ENCODE measurements at regions not wholly inside any gene's neighbourhood (a gene's known extent, or its start where the extent isn't known, plus 50 kb on each side); places are given as distances from the start of the nearest gene placed in this dataset.
"Not testable (repeated sequence)": the region's sequence is repeated elsewhere in the genome, so short reads cannot be mapped to it uniquely, and the experiment has no call there.

DNA sequence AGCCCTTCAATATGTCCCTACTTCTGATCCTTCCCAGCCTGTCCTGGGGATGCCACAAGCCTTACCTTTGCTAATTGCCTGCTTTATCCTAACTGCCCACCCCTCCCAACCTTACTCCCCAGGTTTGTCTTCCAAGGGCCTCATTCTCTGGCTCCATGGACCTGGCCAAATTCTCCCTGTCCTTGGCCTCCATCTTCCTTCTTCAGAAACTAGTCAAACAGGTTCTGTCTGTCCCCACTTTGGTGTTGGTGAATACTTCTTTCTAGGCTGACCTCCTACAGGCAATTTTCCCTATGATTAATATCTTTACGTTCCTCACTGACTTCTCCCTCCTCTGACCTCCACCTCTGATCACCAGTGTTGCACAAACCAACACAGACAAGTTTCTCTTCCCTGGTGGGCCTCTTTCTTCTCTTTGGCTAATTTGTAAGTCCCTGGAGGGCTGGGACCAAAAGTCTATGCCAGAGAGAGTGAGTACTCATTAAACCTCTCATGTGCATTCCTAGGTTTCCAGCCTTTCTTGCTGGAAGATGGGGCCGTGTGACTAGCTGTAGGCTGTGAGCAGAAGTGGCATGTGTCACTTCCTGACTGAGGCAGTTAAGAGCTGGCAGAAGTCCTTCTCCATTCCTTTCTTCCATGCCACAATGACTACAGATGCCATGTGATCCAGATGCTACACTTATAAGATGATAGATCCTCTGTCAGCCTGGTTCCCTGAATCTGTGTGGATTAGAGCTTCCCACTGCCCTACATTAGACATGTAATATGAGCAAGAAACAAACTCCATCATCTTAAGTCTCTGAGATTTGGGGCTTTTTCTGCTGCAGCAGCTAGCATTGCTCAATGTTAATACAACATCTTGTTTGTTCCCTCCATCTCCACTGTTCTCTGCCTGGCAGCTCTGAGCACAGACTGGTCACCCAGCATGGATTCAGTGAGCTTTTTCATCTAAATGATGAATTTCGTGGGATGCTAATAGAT lies 382.7 kb downstream of the RPS24 start:
- no peak overlapping the region for H3K4me3 ChIP-seq (ENCODE audit: low read depth in 1 of 2, low read length in 2 of 2)
- H3K4me1 ChIP-seq (ENCODE audit: control insufficient read depth in 2 of 2, insufficient read depth in 2 of 2, low read length in 1 of 2): peaks cover 0 to 3% of the 10 kb centered on the region in 2 donors
- H3K27me3 ChIP-seq (ENCODE audit: control insufficient read depth in 1 of 2, insufficient read depth in 2 of 2, low read length in 2 of 2): no peaks in the 10 kb centered on the region
- WGBS, 2 donors: 58 to 65% methylated on average over 3 of the region's 3 CpGs
- H3K27ac ChIP-seq (ENCODE audit: low read depth in 2 of 2, low read length in 1 of 2): no peak overlapping the region
- no peaks in the 10 kb centered on the region for H3K36me3 ChIP-seq (ENCODE audit: control insufficient read depth in 2 of 2, insufficient read depth in 2 of 2, low read length in 1 of 2)
- no peaks in the 10 kb centered on the region for H3K9me3 ChIP-seq (ENCODE audit: control insufficient read depth in 2 of 2, insufficient read depth in 1 of 2, low read depth in 1 of 2, low read length in 1 of 2)

DNA sequence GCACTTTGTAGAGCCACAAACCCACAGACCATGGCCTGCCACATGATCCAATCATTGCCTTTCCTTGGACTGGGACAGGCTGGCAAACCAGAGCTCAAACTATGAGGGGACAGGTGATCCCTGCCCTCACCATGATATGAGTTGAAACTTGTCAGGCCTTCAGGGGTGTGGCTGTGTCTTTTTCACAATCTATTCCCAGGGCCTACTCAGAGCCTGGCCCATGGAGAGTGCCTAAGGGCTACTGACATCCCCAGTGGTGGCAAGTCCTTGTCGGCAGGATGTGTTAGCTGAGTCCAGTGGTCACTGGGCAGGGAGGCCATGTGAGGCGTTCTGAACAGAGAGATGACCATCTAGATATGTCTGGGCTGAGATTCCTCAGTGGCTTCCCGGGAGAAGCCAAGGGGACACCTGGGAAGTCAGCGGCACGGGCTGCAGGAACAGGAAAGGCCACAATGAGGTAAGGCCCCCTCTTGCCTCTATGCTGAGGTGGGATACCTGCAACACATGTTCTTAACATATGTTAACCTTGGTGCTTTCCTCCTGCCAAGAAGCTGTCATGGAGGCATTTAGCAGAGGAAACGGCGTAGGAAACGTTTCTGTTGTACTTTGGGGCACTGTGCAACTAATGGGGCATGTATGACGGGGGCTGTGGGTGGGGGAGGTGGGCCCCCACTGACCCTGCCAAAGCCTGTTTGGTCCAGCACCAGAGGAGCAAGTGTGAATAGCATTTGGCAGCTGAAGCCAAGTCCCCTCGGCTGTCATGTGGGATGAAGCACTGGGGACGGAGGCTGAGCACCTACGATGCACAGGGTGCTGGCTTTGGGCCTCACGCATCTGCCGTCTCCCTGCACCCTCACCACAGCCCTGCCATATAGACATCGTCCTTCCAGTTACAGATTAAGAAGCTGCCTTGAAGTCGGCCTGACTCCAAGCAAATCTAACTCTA lies 384.0 kb downstream of the RPS24 start:
- Histone ChIP-seq H3K9me3 (ENCODE audit: control insufficient read depth in 2 of 2, insufficient read depth in 1 of 2, low read depth in 1 of 2, low read length in 1 of 2) (no peaks in the 10 kb centered on the region), H3K4me1 (ENCODE audit: control insufficient read depth in 2 of 2, insufficient read depth in 2 of 2, low read length in 1 of 2) (peaks cover 0 to 3% of the 10 kb centered on the region in 2 donors), H3K27ac (ENCODE audit: low read depth in 2 of 2, low read length in 1 of 2) (no peak overlapping the region), H3K36me3 (ENCODE audit: control insufficient read depth in 2 of 2, insufficient read depth in 2 of 2, low read length in 1 of 2) (no peaks in the 10 kb centered on the region), H3K4me3 (ENCODE audit: low read depth in 1 of 2, low read length in 2 of 2) (no peak overlapping the region), H3K27me3 (ENCODE audit: control insufficient read depth in 1 of 2, insufficient read depth in 2 of 2, low read length in 2 of 2) (no peaks in the 10 kb centered on the region)
- 87 to 88% methylated on average over 16 of the region's 16 CpGs for WGBS, 2 donors

DNA sequence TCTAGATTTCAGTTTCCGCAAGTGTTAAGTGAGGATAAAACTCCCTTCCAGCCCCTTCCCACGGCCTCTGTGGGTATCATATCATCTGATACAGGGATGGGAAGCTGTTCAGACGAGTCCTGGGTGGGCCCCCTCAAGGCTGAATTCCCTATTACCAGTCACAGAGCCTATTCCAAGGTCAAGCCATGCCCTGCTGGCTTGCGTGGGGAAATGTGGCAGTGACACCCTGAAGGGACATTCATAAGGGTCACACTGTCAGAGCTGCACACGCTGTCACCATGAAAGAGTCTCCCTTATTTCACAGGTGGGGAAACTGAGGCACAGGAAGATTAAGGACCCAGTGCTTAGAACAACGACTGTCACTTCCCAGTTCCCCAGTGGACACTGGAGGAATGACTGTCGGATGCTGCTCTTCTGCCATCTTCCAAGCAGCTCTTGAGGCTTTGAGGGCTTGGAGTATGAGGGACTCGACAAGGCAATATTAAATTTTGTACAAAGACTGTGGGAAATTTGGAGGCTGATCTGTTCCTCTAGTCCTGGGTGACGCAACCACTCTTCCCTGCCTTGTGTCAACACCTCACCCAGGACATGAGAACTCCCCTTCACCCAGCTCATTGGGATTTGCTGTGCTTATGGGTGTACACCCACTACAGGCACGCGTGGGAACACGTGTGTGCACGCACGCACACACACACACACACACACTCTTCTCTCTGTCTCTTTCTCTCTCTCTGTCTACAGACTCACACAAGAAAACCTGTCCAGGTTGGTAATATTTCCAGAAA lies 386.0 kb downstream of the RPS24 start:
- Histone ChIP-seq H3K4me1 (ENCODE audit: control insufficient read depth in 2 of 2, insufficient read depth in 2 of 2, low read length in 1 of 2) (peaks cover 0 to 3% of the 10 kb centered on the region in 2 donors), H3K27ac (ENCODE audit: low read depth in 2 of 2, low read length in 1 of 2) (no peak overlapping the region), H3K9me3 (ENCODE audit: control insufficient read depth in 2 of 2, insufficient read depth in 1 of 2, low read depth in 1 of 2, low read length in 1 of 2) (no peaks in the 10 kb centered on the region), H3K36me3 (ENCODE audit: control insufficient read depth in 2 of 2, insufficient read depth in 2 of 2, low read length in 1 of 2) (no peaks in the 10 kb centered on the region), H3K4me3 (ENCODE audit: low read depth in 1 of 2, low read length in 2 of 2) (no peak overlapping the region), H3K27me3 (ENCODE audit: control insufficient read depth in 1 of 2, insufficient read depth in 2 of 2, low read length in 2 of 2) (no peaks in the 10 kb centered on the region)
- WGBS, 2 donors: 88 to 91% methylated on average over 14 of the region's 14 CpGs

DNA sequence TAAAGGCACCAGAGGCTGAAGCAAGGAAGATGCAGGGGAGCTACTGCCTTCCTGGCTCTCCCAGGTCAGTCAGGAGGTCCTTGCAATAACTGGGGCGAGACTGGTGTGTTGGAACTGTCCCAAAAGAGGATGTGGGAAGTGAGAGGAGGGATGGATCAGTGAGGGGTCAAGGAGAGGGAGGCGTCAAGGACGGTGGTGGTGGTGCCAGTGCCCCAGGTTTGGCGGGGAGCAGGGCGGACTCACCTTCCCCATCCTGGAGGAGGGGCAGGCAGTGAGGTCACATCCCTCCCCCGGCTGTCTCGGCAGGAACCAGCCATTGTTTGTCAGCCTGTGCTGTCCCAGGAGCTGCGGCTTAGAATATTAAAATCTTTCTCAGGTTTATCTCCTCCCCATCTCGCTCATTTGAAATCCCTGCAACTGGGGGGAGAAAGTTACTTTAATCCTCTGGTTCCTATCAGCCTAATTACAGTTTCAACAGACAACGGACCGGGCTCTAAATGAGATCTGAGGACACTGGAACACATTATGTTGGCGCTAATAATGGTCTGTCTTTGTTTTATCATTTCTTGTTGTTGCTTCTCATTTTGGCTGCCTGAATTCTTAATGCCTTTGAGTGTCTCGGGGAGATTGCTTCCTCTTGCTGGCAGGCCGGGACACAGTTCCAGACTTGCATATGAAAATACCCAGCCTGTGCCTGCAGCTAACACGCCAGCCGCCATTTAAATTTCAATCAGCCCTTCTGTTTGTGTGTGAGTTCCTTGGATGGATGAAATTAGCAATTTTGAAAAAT lies 387.5 kb downstream of the RPS24 start:
- Histone ChIP-seq H3K27me3 (ENCODE audit: control insufficient read depth in 1 of 2, insufficient read depth in 2 of 2, low read length in 2 of 2) (no peaks in the 10 kb centered on the region), H3K4me3 (ENCODE audit: low read depth in 1 of 2, low read length in 2 of 2) (no peak overlapping the region), H3K9me3 (ENCODE audit: control insufficient read depth in 2 of 2, insufficient read depth in 1 of 2, low read depth in 1 of 2, low read length in 1 of 2) (no peaks in the 10 kb centered on the region), H3K27ac (ENCODE audit: low read depth in 2 of 2, low read length in 1 of 2) (no peak overlapping the region), H3K36me3 (ENCODE audit: control insufficient read depth in 2 of 2, insufficient read depth in 2 of 2, low read length in 1 of 2) (no peaks in the 10 kb centered on the region), H3K4me1 (ENCODE audit: control insufficient read depth in 2 of 2, insufficient read depth in 2 of 2, low read length in 1 of 2) (peaks cover 0 to 3% of the 10 kb centered on the region in 2 donors)
- 59 to 63% methylated on average over 16 of the region's 16 CpGs for WGBS, 2 donors

DNA sequence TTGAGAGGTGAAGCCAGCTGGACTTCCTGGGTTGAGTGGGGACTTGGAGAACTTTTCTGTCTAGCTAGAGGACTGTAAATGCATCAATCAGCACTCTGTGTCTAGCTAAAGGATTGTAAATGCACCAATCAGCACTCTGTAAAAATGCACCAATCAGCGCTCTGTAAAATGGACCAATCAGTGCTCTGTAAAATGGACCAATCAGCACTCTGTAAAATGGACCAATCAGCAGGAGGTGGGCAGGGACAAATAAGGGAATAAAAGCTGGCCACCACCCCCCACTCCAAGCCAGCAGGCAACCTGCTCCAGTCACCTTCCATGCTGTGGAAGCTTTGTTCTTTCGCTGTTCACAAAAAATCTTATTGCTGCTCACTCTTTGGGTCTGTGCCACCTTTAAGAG lies 390.4 kb downstream of the RPS24 start:
- WGBS, 2 donors: 96 to 97% methylated on average over 2 of the region's 2 CpGs
- not testable (repeated sequence) for H3K27me3 ChIP-seq (ENCODE audit: control insufficient read depth in 1 of 2, insufficient read depth in 2 of 2, low read length in 2 of 2); H3K36me3 ChIP-seq (ENCODE audit: control insufficient read depth in 2 of 2, insufficient read depth in 2 of 2, low read length in 1 of 2); H3K4me1 ChIP-seq (ENCODE audit: control insufficient read depth in 2 of 2, insufficient read depth in 2 of 2, low read length in 1 of 2); H3K9me3 ChIP-seq (ENCODE audit: control insufficient read depth in 2 of 2, insufficient read depth in 1 of 2, low read depth in 1 of 2, low read length in 1 of 2); H3K27ac ChIP-seq (ENCODE audit: low read depth in 2 of 2, low read length in 1 of 2); H3K4me3 ChIP-seq (ENCODE audit: low read depth in 1 of 2, low read length in 2 of 2)

DNA sequence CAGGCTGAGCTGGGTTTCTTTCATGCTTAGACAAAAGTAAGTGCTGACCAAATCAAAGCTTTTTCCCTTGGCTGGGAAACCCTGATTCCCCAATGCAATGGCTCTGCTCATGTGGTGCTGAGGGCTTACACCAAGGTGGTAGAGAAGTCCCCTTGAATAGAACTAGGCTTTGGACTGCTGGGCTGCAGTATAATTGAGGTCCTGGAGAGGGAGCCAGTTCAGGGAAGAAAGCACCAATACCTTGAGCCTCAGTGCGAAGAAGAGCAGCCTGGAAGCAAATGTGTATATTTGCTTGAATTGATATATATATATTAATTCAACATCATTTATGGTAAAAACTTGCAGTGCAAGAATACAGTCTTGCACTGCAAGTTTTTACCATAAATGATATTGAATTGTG lies 391.1 kb downstream of the RPS24 start:
- H3K4me1 ChIP-seq (ENCODE audit: control insufficient read depth in 2 of 2, insufficient read depth in 2 of 2, low read length in 1 of 2): no peaks in the 10 kb centered on the region
- no peaks in the 10 kb centered on the region for H3K9me3 ChIP-seq (ENCODE audit: control insufficient read depth in 2 of 2, insufficient read depth in 1 of 2, low read depth in 1 of 2, low read length in 1 of 2)
- H3K4me3 ChIP-seq (ENCODE audit: low read depth in 1 of 2, low read length in 2 of 2): no peak overlapping the region
- H3K36me3 ChIP-seq (ENCODE audit: control insufficient read depth in 2 of 2, insufficient read depth in 2 of 2, low read length in 1 of 2): no peaks in the 10 kb centered on the region
- no peaks in the 10 kb centered on the region for H3K27me3 ChIP-seq (ENCODE audit: control insufficient read depth in 1 of 2, insufficient read depth in 2 of 2, low read length in 2 of 2)
- H3K27ac ChIP-seq (ENCODE audit: low read depth in 2 of 2, low read length in 1 of 2): no peak overlapping the region
- WGBS, 2 donors: 88 to 92% methylated on average over 1 of the region's 1 CpG

DNA sequence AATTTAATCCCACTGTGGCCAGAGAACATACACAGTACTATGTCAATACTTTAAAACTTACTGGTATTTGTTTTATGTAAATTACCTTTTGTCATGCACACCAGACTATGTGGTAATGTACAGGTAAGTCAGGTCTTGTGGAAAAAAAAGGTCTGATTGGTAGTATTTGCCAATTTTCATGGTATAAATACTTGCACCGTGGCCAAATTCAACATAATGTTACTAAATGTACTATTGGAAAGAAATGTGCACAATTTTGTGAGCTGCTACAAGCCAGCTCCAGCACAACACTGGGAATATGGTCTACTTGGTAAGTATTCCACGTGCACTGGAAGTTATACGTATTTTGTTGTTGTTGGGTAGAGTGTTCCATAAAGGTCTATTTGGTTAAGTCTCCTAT lies 392.5 kb downstream of the RPS24 start:
- H3K27me3 ChIP-seq (ENCODE audit: control insufficient read depth in 1 of 2, insufficient read depth in 2 of 2, low read length in 2 of 2): no peaks in the 10 kb centered on the region
- H3K9me3 ChIP-seq (ENCODE audit: control insufficient read depth in 2 of 2, insufficient read depth in 1 of 2, low read depth in 1 of 2, low read length in 1 of 2): no peaks in the 10 kb centered on the region
- H3K4me1 ChIP-seq (ENCODE audit: control insufficient read depth in 2 of 2, insufficient read depth in 2 of 2, low read length in 1 of 2): no peaks in the 10 kb centered on the region
- WGBS, 2 donors: 78 to 85% methylated on average over 3 of the region's 3 CpGs
- no peak overlapping the region for H3K4me3 ChIP-seq (ENCODE audit: low read depth in 1 of 2, low read length in 2 of 2)
- H3K36me3 ChIP-seq (ENCODE audit: control insufficient read depth in 2 of 2, insufficient read depth in 2 of 2, low read length in 1 of 2): no peaks in the 10 kb centered on the region
- H3K27ac ChIP-seq (ENCODE audit: low read depth in 2 of 2, low read length in 1 of 2): no peak overlapping the region

DNA sequence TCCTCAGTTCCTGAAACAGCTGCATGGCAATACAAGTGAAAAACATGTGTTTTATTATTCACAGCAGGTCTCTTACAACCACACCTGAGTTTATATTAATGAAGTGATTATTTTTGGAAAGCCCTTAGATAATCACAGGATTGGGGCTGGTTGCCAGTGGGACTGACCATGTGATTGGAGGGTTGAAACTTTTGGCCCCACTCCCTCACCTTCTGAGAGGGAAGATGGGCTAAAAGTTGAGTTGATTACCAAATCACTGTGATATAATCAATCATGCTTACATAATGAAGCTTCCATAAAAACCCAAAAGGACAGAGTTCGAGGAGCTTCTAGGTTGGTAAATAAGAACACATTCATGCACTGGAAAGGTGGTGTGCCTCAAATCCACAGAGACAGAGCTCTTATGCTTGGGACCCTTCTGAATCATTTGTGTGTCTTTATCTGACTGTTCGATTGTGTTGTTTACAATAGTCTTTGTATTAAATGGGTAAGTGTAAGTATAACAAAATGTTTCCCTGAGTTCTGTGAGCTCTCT lies 393.9 kb downstream of the RPS24 start:
- 74 to 77% methylated on average over 2 of the region's 2 CpGs for WGBS, 2 donors

More for the DNA sequence above, 393.9 kb downstream of the RPS24 start:
- Histone ChIP-seq H3K4me3 (ENCODE audit: low read depth in 1 of 2, low read length in 2 of 2) (no peak overlapping the region), H3K36me3 (ENCODE audit: control insufficient read depth in 2 of 2, insufficient read depth in 2 of 2, low read length in 1 of 2) (no peaks in the 10 kb centered on the region), H3K4me1 (ENCODE audit: control insufficient read depth in 2 of 2, insufficient read depth in 2 of 2, low read length in 1 of 2) (no peaks in the 10 kb centered on the region), H3K27me3 (ENCODE audit: control insufficient read depth in 1 of 2, insufficient read depth in 2 of 2, low read length in 2 of 2) (no peaks in the 10 kb centered on the region), H3K9me3 (ENCODE audit: control insufficient read depth in 2 of 2, insufficient read depth in 1 of 2, low read depth in 1 of 2, low read length in 1 of 2) (no peaks in the 10 kb centered on the region), H3K27ac (ENCODE audit: low read depth in 2 of 2, low read length in 1 of 2) (no peak overlapping the region)

Measured in esophagus (tissue), 2 donors.